ENCODE measurements at regions not wholly inside any gene's neighbourhood (a gene's known extent, or its start where the extent isn't known, plus 50 kb on each side); places are given as distances from the start of the nearest gene placed in this dataset.
A peak's percentile ranks its signal among the peaks of the same experiment; 100 is the strongest.

GRCh38 chr13:73832128-73832588 lies 302.0 kb downstream of the KLF12 start:
- dilution Hi-C loops (cut with HindIII; ENCODE audit: low sequenced_read_pairs, unreplicated experiment): no loop called here
- no peak overlapping the region for H2AFZ ChIP-seq (replicated peaks; ENCODE audit: low read length, poor library complexity)
- in situ Hi-C loops (cut with MboI; ENCODE audit: low sequenced_read_pairs): loop anchor here (25.0 kb wide), 1 partner anchor 455 kb away; no protein-coding TSS in a partner anchor
- no peak overlapping the region for H3K56ac ChIP-seq (ENCODE audit: extremely low read depth, insufficient read depth, low read length)
- H3K27me3 ChIP-seq (ENCODE audit: control insufficient read depth, insufficient read depth, low read length): no peaks in the 10 kb centered on the region
- TF ChIP-seq CTCF (conservative IDR thresholded peaks at IDR 0.05; ENCODE audit: low read depth, low read length) (no peak), NFE2L2 (IDR thresholded peaks at IDR 0.05; ENCODE audit: low read depth, low read length) (no peak), FOS (IDR thresholded peaks at IDR 0.05; ENCODE audit: low read depth, low read length) (no peak), SMC3 (IDR thresholded peaks at IDR 0.05; ENCODE audit: low read depth, low read length) (no peak), MXI1 (IDR thresholded peaks at IDR 0.05; ENCODE audit: borderline replicate concordance, low read depth, low read length) (no peak), CHD1 (IDR thresholded peaks at IDR 0.05; ENCODE audit: low read depth, low read length) (no peak), BHLHE40 (IDR thresholded peaks at IDR 0.05; ENCODE audit: low read depth, low read length) (no peak), POLR2A (IDR thresholded peaks at IDR 0.05; ENCODE audit: low read depth, low read length) (no peak), MAZ (IDR thresholded peaks at IDR 0.05; ENCODE audit: borderline replicate concordance, low read depth, low read length) (no peak), RFX5 (IDR thresholded peaks at IDR 0.05; ENCODE audit: low read depth, low read length) (no peak), RCOR1 (IDR thresholded peaks at IDR 0.05; ENCODE audit: insufficient replicate concordance, low read length) (no peak)
- H3K18ac ChIP-seq (ENCODE audit: low read depth, low read length): peak overlapping the region; percentile 79
- no peaks in the 10 kb centered on the region for H3K9me3 ChIP-seq (ENCODE audit: control insufficient read depth, insufficient read depth, low read length)
- intact Hi-C loops (cut with micrococcal nuclease): loop anchor here (10.0 kb wide), 1 partner anchor 113 kb away; no protein-coding TSS in a partner anchor
- no peak overlapping the region for H3K23ac ChIP-seq (ENCODE audit: low read depth, low read length)
- no peak overlapping the region for H2BK5ac ChIP-seq (ENCODE audit: low read depth, low read length, poor library complexity, severe bottlenecking)
- H4K5ac ChIP-seq (ENCODE audit: low read depth, low read length): 0 out of 2 replicates have a peak overlapping the region, but pooled peaks have one; percentile 58
- no peak overlapping the region for H4K91ac ChIP-seq (ENCODE audit: insufficient read depth, low read depth, low read length)
- ChIA-PET CTCF (interaction anchor here (0.7 kb wide), 1 partner anchor 109 kb away, joined by 3 read pairs; no protein-coding TSS in a partner anchor), POLR2A (ENCODE audit: unreplicated experiment) (no interaction called here)
- H4K20me1 ChIP-seq (ENCODE audit: insufficient read depth, low read length): no peaks in the 10 kb centered on the region
- H3K36me3 ChIP-seq (ENCODE audit: control insufficient read depth, insufficient read depth, low read length): no peaks in the 10 kb centered on the region
- no peak overlapping the region for H3K4me3 ChIP-seq (ENCODE audit: insufficient read depth, low read depth, low read length)
- ATAC-seq (ENCODE audit: low read depth) (no peak), DNase-seq (no peak)
- no peak overlapping the region for H2BK20ac ChIP-seq (ENCODE audit: low read depth, low read length)
- BruUV-seq (replicated peaks): no TSS peak
- H3K4me2 ChIP-seq (ENCODE audit: low read depth, low read length): peak overlapping the region; percentile 16; the same call in 1 of the 2 replicates
- H3K9ac ChIP-seq (ENCODE audit: low read depth, low read length): no peak overlapping the region
- H3K14ac ChIP-seq (replicated peaks; ENCODE audit: low read depth, low read length): no peak overlapping the region
- H3K4me1 ChIP-seq (ENCODE audit: control insufficient read depth, insufficient read depth, low read length): peaks cover 6% of the 10 kb centered on the region
- no peak overlapping the region for H2BK15ac ChIP-seq (ENCODE audit: low read depth, low read length)
- H2AK9ac ChIP-seq (replicated peaks; ENCODE audit: low read depth, low read length, poor library complexity): no peak overlapping the region
- H2AK5ac ChIP-seq (ENCODE audit: low read depth, low read length): no peak overlapping the region
- no peak overlapping the region for H3K4ac ChIP-seq (ENCODE audit: low read depth, low read length)
- H3K27ac ChIP-seq (ENCODE audit: insufficient read depth, low read length): no peak overlapping the region
- peaks cover 9 to 21% of the 10 kb centered on the region in 2 experiments for H3K79me1 ChIP-seq (ENCODE audit: low read depth in 1 of 2, low read length in 2 of 2)
- H4K8ac ChIP-seq (ENCODE audit: low read depth in 2 of 2, low read length in 2 of 2): no peak overlapping the region
- no CpG with 5 or more reads among the region's 4 CpGs for WGBS, 2 experiments (ENCODE audit: extremely low coverage in 2 of 2, insufficient read length in 1 of 2)
- H2BK120ac ChIP-seq (ENCODE audit: low read depth, low read length): no peak overlapping the region
- peaks cover 5% of the 10 kb centered on the region; the same call in 1 of the 2 replicates for H3K9me1 ChIP-seq (ENCODE audit: insufficient read depth, low read length)
